ENCODE measurements at regions not wholly inside any gene's neighbourhood (a gene's known extent, or its start where the extent isn't known, plus 50 kb on each side); places are given as distances from the start of the nearest gene placed in this dataset.
"Not testable (repeated sequence)": the region's sequence is repeated elsewhere in the genome, so short reads cannot be mapped to it uniquely, and the experiment has no call there.

DNA sequence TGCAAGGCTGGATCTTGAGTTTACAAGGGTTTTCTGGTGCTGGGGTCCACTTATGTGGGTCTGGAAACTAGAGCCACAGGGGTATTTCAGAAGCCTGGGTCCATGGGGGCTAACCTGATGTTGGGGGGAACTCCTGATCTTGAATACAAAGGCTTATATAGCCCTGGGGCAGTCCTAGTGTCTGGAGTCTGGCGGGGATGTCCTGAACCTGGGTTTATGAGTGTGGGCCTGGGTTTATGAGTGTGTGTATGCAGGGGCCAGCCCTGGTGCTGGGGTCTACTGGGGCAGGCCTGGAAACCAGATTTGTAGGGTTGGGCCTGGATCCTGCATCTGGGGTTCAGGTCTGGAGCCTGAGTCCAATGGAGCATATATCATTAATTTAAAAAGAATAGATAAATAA, 146.5 kb upstream of the C1GALT1 start:
- TF ChIP-seq CTCF (conservative IDR thresholded peaks at IDR 0.05) = no peak
- TF ChIP-seq ZFX (IDR thresholded peaks at IDR 0.05) = no peak
- no peak overlapping the region for H3K27ac ChIP-seq

DNA sequence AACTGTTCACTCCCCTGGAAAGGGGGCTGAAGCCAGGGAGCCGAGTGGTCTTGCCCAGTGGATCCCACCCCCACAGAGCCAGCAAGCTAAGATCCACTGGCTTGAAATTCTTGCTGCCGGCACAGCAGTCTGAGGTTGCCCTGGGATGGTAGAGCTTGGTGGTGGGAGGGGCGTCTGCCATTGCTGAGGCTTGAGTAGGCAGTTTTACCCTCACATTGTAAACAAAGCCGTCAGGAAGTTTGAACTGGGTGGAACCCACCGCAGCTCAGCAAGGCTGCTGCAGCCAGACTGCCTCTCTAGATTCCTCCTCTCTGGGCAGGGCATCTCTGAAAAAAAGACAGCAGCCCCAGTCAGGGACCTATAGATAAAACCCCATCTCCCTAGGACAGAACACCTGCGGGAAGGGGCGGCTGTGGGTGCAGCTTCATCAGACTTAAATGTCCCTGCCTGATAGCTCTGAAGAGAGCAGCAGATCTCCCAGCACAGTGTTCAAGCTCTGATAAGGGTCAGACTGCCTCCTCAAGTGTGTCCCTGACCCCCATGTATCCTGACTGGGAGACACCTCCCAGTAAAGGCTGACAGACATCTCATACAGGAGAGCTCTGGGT, 140.0 kb upstream of the C1GALT1 start:
- not testable (repeated sequence) for H3K27ac ChIP-seq

DNA sequence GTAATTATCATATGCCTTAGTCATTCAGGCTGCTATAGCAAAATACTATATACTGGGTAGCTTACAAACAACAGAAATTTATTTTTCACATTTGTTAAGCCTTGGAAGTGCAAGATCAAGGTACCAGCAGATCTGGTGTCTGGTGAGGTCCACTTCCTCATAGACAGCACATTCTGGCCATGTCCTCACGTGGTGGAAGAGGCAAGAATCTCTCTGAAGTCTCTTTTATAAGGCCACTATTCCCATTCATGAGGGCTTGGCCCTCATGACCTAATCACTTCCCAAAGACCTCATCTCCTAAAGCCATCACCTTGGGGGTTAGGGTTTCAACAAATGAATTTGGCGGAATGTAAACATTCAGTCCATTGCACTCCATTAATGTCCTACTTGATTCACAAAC, 137.5 kb upstream of the C1GALT1 start:
- TF ChIP-seq CTCF (conservative IDR thresholded peaks at IDR 0.05) (no peak), ZFX (IDR thresholded peaks at IDR 0.05) (no peak)
- H3K27ac ChIP-seq = no peak overlapping the region

GRCh38 chr7:7048213-7048612, 134.1 kb upstream of the C1GALT1 start:
- H3K27ac ChIP-seq = no peak overlapping the region
- TF ChIP-seq CTCF (conservative IDR thresholded peaks at IDR 0.05) (no peak), ZFX (IDR thresholded peaks at IDR 0.05) (no peak)

- TF ChIP-seq CTCF (conservative IDR thresholded peaks at IDR 0.05) = no peak
- no peak for TF ChIP-seq ZFX (IDR thresholded peaks at IDR 0.05)
- no peak overlapping the region for H3K27ac ChIP-seq
Observed at GRCh38 chr7:7051206-7051877, 131.0 kb upstream of the C1GALT1 start.

- H3K27ac ChIP-seq = no peak overlapping the region
- TF ChIP-seq ZFX (IDR thresholded peaks at IDR 0.05) = no peak
- no peak for TF ChIP-seq CTCF (conservative IDR thresholded peaks at IDR 0.05)
Observed at GRCh38 chr7:7054252-7054830, 128.0 kb upstream of the C1GALT1 start.

DNA sequence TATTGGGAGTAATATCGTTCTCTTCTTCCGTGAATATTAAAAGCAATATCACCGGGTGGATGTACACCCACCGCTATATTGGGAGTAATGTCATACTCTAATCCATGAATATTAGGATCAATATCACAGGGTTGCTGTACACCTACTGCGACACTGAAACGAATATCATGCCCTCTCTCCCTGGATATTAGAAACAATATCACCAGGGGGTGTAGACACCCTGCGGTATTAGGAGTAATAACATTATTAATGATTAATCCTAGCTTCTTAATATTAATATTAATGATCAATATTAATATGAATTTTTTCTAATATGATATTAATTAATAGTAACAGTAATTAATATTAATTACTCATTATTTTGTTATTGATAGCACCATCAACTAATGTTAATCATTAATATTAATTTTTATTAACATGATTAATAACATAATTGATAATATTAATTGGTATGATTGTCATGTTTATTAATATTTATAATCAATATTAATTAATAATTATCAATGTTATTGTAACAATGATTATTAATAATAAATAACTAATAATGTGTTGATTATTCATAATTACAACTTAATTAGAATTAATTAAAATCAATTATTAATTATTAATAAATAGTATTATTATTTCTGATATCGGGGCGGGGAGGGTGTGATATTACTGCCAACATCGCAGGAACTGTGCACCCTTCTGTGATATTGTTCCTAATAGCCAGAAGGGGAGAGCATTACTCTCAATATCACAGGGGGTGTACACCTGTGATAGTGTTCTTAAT, 121.3 kb upstream of the C1GALT1 start:
- TF ChIP-seq ZFX (IDR thresholded peaks at IDR 0.05) (no peak), CTCF (conservative IDR thresholded peaks at IDR 0.05) (no peak)
- H3K27ac ChIP-seq = no peak overlapping the region
